Breast epithelium (tissue), 4 donors: ENCODE measurements at regions not wholly inside any gene's neighbourhood (a gene's known extent, or its start where the extent isn't known, plus 50 kb on each side); places are given as distances from the start of the nearest gene placed in this dataset.

Source experiments
- DNase-seq, 2 donors: peaks; one replicate each; pipeline ENCODE4 v3.0.0-alpha.2; 2019; ENCODE audit warnings: low spot score in 2 of 2
- H3K27ac ChIP-seq, 2 donors: fragments of 200-600 bp; sonication (generic) in 1 of 2; one replicate each; pipeline ENCODE4 v1.5.1; 2016 to 2019; ENCODE audit warnings: mild to moderate bottlenecking in 1 of 2
- H3K27me3 ChIP-seq, 2 donors: fragments of 200-600 bp; sonication (generic) in 1 of 2; one replicate each; pipeline versions ENCODE4 v1.5.1 to v1.6.0; 2017 to 2019; ENCODE audit warnings: control low read depth in 1 of 2, mild to moderate bottlenecking in 1 of 2
- H3K36me3 ChIP-seq: fragments of 200-600 bp; one replicate; pipeline ENCODE4 v1.5.1; 2019
- H3K4me1 ChIP-seq, 2 donors: fragments of 200-600 bp; sonication (generic); one replicate each; pipeline ENCODE4 v1.5.1; 2016 to 2019; ENCODE audit warnings: control low read depth in 1 of 2
- H3K4me3 ChIP-seq, 3 donors: fragments of 200-600 bp; sonication (generic); 1 replicate in 2 of 3; 2 replicates in 1 of 3; pipeline ENCODE4 v1.5.1; 2016 to 2019; ENCODE audit warnings: mild to moderate bottlenecking in 3 of 3, moderate library complexity in 2 of 3
- H3K9me3 ChIP-seq, 2 donors: fragments of 200-600 bp; sonication (generic) in 1 of 2; one replicate each; pipeline ENCODE4 v1.5.1; 2016 to 2019; ENCODE audit warnings: control low read depth in 1 of 2
- POLR2A ChIP-seq: fragments of 450-650 bp; IDR thresholded peaks from one replicate; pipeline ENCODE4 v1.6.1; 2016; ENCODE audit warnings: antibody characterized with exemption, mild to moderate bottlenecking, moderate library complexity
- POLR2AphosphoS5 ChIP-seq, 3 donors: sonication (generic); formaldehyde crosslinking; IDR thresholded peaks; one replicate each; pipeline ENCODE4 v1.6.1; 2017; ENCODE audit warnings: antibody characterized with exemption in 3 of 3
- intact Hi-C: fragments of 100-400 bp; cut with DNase I; formaldehyde crosslinking; loops from one replicate; pipeline ENCODE4 v1.15.1; 2023; ENCODE audit warnings: low total_unique reads
- TF ChIP-seq, protein P1 (sequence below), 3 donors: fragments of 450-650 bp; IDR thresholded peaks; one replicate each; pipeline ENCODE4 v1.5.1; 2016 to 2017; ENCODE audit warnings: antibody characterized with exemption in 3 of 3, mild to moderate bottlenecking in 3 of 3, moderate library complexity in 3 of 3

DNA sequence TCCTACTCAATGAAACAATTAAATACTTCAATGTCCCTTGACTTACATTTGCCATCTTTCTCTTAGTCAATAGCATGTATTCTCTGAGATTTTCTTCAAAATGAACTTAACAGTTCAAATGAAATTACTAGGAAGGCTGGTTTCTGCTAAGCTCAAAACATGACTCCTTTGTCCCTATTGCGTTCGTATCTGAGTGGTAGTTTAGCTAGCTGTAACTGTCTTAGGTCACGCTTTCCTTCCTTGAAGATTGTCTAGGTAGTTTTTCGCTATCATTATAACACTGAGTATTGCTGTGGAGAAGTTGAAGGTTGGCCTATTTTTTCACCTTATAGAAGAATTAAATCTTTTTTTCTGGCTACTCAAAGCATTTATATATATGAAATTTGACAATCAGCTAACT, 1535.2 kb downstream of the PLA2G4A start:
- Histone ChIP-seq H3K27me3 (no peaks in the 10 kb centered on the region), H3K4me3 (no peak overlapping the region), H3K27ac (no peak overlapping the region), H3K36me3 (no peaks in the 10 kb centered on the region), H3K4me1 (no peaks in the 10 kb centered on the region), H3K9me3 (no peaks in the 10 kb centered on the region)
- intact Hi-C loops: no loop called here
- no peak for TF ChIP-seq POLR2AphosphoS5 (IDR thresholded peaks at IDR 0.05)
- TF ChIP-seq POLR2A: no peak
- TF ChIP-seq, protein P1, sequence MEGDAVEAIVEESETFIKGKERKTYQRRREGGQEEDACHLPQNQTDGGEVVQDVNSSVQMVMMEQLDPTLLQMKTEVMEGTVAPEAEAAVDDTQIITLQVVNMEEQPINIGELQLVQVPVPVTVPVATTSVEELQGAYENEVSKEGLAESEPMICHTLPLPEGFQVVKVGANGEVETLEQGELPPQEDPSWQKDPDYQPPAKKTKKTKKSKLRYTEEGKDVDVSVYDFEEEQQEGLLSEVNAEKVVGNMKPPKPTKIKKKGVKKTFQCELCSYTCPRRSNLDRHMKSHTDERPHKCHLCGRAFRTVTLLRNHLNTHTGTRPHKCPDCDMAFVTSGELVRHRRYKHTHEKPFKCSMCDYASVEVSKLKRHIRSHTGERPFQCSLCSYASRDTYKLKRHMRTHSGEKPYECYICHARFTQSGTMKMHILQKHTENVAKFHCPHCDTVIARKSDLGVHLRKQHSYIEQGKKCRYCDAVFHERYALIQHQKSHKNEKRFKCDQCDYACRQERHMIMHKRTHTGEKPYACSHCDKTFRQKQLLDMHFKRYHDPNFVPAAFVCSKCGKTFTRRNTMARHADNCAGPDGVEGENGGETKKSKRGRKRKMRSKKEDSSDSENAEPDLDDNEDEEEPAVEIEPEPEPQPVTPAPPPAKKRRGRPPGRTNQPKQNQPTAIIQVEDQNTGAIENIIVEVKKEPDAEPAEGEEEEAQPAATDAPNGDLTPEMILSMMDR (IDR thresholded peaks at IDR 0.05): no peak
- DNase-seq: no peak

DNA sequence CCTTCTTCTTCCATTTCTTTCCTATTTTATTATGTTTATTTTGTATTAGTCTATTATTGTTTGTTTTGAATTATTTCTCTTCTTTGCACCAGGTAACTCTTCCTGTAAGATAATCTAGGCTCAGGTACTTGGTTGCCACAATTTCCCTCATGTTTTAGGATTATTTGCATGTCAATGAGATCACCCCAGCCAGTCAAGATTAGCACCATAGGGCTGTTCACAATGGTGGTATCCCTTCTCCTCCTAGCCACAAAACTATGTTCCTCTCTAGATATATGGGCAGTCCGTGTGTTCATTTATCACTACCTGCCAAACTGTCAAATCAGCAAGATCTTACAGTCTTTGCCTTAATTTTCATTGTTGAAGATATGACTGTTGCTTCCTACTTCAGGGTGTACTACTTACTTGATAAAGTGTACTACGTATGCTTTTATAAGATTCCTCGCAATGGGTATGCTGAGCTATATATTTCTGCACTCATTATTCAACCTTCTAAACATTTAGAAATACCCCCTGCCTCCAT, 1536.2 kb downstream of the PLA2G4A start:
- H3K9me3 ChIP-seq: no peaks in the 10 kb centered on the region
- H3K4me1 ChIP-seq: no peaks in the 10 kb centered on the region
- H3K27me3 ChIP-seq: no peaks in the 10 kb centered on the region
- H3K36me3 ChIP-seq: no peaks in the 10 kb centered on the region
- DNase-seq: no peak
- intact Hi-C loops: no loop called here
- no peak overlapping the region for H3K27ac ChIP-seq
- no peak for TF ChIP-seq POLR2A
- TF ChIP-seq, protein P1 (IDR thresholded peaks at IDR 0.05): no peak
- TF ChIP-seq POLR2AphosphoS5 (IDR thresholded peaks at IDR 0.05): no peak
- no peak overlapping the region for H3K4me3 ChIP-seq

DNA sequence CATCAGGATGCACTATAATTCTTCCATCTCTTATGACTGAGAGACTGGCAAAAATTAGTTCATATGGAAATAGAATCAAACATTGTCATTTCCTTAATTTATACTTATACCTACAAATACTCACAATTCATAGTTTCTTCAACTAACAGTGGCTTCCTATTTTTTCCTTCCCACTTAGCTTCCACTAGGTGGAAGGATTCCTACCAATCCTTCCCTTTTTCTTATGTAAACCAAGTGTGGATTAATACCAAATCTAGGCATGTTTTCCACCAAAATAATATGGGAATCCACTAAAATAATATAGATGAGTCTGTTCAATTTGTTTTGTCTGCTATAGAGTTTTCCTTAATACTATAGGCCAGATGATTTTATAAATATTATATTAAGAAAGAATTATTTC, 1537.1 kb downstream of the PLA2G4A start:
- intact Hi-C loops: no loop called here
- TF ChIP-seq, protein P1 (IDR thresholded peaks at IDR 0.05): no peak
- TF ChIP-seq POLR2AphosphoS5 (IDR thresholded peaks at IDR 0.05) (no peak), POLR2A (no peak)
- Histone ChIP-seq H3K9me3 (no peaks in the 10 kb centered on the region), H3K27ac (no peak overlapping the region), H3K4me1 (no peaks in the 10 kb centered on the region), H3K36me3 (no peaks in the 10 kb centered on the region), H3K27me3 (no peaks in the 10 kb centered on the region), H3K4me3 (no peak overlapping the region)
- DNase-seq: no peak

DNA sequence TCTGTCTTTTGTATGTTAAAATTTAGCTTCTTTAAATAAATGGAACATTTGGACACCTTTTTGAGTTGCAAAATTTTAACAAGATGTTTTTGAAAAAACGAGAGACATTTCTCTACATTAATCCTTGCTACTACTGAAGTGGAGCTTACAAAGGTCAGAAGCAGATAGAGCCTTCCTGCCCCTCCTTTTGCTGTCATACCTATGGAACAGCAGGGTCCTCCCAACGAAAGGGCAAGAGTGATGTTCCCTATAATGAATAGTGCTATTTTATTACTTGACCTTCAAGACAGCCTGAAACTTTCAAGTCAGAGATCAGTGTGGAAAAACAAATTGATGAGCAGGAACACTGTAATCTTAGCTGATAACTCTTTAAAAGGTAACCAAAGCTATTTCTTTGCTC, 1538.9 kb downstream of the PLA2G4A start:
- Histone ChIP-seq H3K4me3 (no peak overlapping the region), H3K27me3 (no peaks in the 10 kb centered on the region), H3K36me3 (no peaks in the 10 kb centered on the region), H3K27ac (no peak overlapping the region), H3K9me3 (no peaks in the 10 kb centered on the region), H3K4me1 (no peaks in the 10 kb centered on the region)
- intact Hi-C loops: no loop called here
- no peak for TF ChIP-seq POLR2AphosphoS5 (IDR thresholded peaks at IDR 0.05)
- TF ChIP-seq POLR2A: no peak
- no peak for DNase-seq

DNA sequence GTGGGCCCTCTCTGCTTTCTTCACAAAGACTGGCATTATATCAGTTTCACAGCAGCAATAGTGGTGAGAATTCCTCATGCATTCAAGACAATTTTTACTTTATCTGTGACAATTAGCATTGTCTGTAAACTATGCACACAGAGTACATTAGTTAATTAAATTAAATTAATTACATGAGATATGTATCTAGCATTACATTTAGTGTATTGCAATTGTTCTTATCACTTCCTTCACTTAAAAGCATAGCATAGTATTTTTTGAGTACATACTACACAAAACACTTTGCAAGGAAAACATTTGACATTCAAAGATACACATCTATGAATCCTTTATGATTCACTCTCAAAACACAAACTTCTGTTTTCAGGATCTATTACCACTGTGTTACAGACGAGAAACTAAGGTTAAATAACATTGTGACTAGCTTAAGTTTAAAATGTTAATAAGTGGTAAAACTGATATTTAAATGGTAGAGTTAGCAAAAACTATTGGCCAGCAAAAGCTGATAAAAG, 1542.6 kb downstream of the PLA2G4A start:
- DNase-seq: no peak
- Histone ChIP-seq H3K36me3 (no peaks in the 10 kb centered on the region), H3K27ac (no peak overlapping the region), H3K4me3 (no peak overlapping the region), H3K4me1 (no peaks in the 10 kb centered on the region), H3K27me3 (no peaks in the 10 kb centered on the region), H3K9me3 (no peaks in the 10 kb centered on the region)
- TF ChIP-seq POLR2A (no peak), POLR2AphosphoS5 (IDR thresholded peaks at IDR 0.05) (no peak)
- TF ChIP-seq, protein P1 (IDR thresholded peaks at IDR 0.05): no peak
- intact Hi-C loops: no loop called here

DNA sequence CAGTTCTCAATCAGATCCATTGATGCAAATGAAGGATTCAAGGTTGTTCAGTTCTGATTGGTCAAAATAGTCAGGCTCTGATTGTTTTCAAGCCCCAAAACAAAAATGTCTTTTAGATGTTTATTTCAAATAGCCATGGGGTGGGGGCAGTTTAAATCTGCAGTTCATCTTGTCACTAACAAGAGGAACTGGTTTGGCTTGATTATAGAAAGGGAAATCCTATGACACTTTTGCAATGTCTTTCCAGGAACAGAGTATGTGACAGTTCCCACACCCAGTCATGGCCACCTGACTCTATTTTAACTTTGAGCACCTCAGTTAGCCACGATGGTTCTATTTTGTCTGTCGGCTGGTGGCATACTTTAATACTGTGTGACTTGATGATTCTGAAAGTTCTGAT, 1544.1 kb downstream of the PLA2G4A start:
- DNase-seq: no peak
- Histone ChIP-seq H3K27me3 (no peaks in the 10 kb centered on the region), H3K9me3 (no peaks in the 10 kb centered on the region), H3K27ac (no peak overlapping the region), H3K4me3 (no peak overlapping the region), H3K36me3 (no peaks in the 10 kb centered on the region), H3K4me1 (no peaks in the 10 kb centered on the region)
- TF ChIP-seq, protein P1 (IDR thresholded peaks at IDR 0.05): no peak
- TF ChIP-seq POLR2AphosphoS5 (IDR thresholded peaks at IDR 0.05) (no peak), POLR2A (no peak)
- intact Hi-C loops: no loop called here
